Bronchial epithelial cell (primary cell): ENCODE measurements at regions not wholly inside any gene's neighbourhood (a gene's known extent, or its start where the extent isn't known, plus 50 kb on each side); places are given as distances from the start of the nearest gene placed in this dataset.

Experiments used
- DNase-seq: peaks from one replicate; pipeline ENCODE4 v3.0.0-alpha.2; 2010; ENCODE audit warnings: low read depth
- FAIRE-seq: peaks from 2 replicates; lab custom pipeline; 2011; peaks lifted over from hg19 to GRCh38; lab: Jason Lieb, UNC
- H3K27me3 ChIP-seq: 2 replicates; pipeline ENCODE4 v1.5.1; 2011; ENCODE audit warnings: low read length; ENCODE audit not compliant: control insufficient read depth, insufficient read depth
- H3K36me3 ChIP-seq: 2 replicates; pipeline ENCODE4 v1.5.1; 2011; ENCODE audit warnings: low read length; ENCODE audit not compliant: control insufficient read depth, insufficient read depth
- H3K4me3 ChIP-seq: 2 replicates; pipeline ENCODE4 v1.5.1; 2011; ENCODE audit warnings: mild to moderate bottlenecking, low read depth, low read length, control low read depth
- TF ChIP-seq, protein P1 (sequence below): IDR thresholded peaks from 2 replicates; pipeline ENCODE4 v1.5.1; 2011; ENCODE audit warnings: mild to moderate bottlenecking, moderate library complexity, low read length, control low read depth, inconsistent platforms; ENCODE audit not compliant: insufficient read depth, severe bottlenecking

DNA sequence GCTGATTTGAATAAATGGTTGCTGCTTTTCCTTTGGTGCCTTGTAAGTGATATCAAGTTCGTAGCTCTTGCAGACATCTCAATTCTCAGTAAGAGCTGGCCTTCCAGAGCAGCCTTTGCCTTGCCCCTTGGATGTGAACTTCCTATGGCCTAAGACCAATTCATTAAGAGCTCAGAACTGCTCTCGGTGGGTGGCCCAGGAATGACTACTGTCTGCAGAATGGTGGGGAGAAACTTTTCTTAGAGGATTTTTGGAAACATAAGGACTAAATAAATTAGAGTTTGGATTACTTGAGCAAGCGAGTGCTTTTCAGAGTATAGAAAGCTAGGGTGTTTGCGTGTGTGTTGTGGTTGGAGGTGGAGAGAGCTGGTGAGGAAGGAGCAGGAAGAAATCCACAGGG is 306.4 kb upstream of the TBX3 start:
- no peak for DNase-seq
- FAIRE-seq = no peak
- no peaks in the 10 kb centered on the region for H3K27me3 ChIP-seq
- no peak overlapping the region for H3K4me3 ChIP-seq
- H3K36me3 ChIP-seq = no peaks in the 10 kb centered on the region
- TF ChIP-seq, protein P1, sequence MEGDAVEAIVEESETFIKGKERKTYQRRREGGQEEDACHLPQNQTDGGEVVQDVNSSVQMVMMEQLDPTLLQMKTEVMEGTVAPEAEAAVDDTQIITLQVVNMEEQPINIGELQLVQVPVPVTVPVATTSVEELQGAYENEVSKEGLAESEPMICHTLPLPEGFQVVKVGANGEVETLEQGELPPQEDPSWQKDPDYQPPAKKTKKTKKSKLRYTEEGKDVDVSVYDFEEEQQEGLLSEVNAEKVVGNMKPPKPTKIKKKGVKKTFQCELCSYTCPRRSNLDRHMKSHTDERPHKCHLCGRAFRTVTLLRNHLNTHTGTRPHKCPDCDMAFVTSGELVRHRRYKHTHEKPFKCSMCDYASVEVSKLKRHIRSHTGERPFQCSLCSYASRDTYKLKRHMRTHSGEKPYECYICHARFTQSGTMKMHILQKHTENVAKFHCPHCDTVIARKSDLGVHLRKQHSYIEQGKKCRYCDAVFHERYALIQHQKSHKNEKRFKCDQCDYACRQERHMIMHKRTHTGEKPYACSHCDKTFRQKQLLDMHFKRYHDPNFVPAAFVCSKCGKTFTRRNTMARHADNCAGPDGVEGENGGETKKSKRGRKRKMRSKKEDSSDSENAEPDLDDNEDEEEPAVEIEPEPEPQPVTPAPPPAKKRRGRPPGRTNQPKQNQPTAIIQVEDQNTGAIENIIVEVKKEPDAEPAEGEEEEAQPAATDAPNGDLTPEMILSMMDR = no peak

DNA sequence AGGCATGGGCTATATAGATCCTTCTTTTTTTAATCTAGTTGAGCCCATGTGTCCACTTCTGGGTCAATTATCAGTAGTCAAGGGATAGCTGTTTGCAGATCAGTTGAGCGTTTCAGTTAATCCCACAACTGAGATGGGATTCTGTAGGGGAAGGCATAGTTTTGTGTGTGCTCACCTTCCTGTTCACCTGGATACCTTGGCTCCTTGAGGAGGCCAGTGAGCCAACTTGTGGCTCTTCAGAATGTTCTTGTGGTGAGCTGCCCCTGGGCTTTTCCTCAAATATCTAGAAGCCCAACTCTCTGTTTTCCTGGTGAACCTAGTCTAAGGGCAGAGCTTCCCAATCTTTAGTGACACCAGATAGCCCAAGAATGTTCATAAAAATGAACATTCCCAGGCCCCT is 302.9 kb upstream of the TBX3 start:
- FAIRE-seq = no peak
- no peaks in the 10 kb centered on the region for H3K36me3 ChIP-seq
- H3K4me3 ChIP-seq = no peak overlapping the region
- TF ChIP-seq, protein P1 = no peak
- H3K27me3 ChIP-seq = no peaks in the 10 kb centered on the region
- DNase-seq = no peak

DNA sequence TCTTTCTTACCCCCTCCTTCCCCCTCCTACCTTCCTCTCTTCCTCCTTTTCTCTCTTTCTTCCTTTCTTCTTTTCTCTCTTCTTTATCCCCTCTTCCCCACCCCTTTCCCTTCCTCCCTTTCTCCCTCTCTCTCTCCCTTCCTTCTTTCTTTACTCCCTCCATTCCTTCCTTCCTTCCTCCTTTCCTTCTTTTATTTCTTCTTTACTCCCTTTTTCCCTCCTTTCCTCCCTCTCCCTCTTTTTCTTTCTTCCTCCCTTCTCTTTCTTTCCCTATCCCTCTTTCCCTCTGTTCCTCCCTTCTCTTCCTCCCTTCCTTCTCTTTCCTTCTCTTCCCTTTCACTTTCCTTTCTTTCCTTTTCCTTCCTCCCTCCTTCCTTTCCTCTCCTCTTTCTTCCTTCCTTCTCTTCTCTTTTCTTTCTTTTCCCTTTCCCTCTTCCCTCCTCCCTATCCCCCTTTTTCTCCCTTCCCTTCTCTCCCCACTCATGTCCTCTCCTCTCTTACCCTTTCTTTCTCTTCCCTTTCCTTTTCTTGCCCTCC is 302.3 kb upstream of the TBX3 start:
- no peak overlapping the region for H3K4me3 ChIP-seq
- no peak for DNase-seq
- H3K36me3 ChIP-seq = no peaks in the 10 kb centered on the region
- H3K27me3 ChIP-seq = no peaks in the 10 kb centered on the region
- TF ChIP-seq, protein P1 = no peak
- FAIRE-seq = no peak

DNA sequence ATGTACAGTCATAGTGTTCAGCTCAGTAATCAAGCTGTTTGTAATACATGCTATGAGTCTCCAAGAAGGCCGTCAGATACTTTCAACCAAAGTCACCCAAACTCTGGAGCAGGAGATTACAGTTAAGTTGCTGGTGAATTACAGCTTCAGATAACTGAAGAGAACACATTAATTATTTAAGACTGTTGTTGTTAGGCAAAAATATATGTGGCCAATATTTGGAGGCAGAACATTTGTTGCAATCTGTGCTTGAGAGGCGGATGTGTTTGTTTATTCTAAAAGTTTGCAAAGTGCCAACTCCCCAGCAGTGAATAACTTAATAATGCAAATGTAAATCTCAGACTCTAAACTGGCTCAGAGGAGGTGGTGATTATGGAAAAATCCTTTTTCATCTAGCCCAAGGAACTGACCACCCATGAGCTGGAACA is 300.7 kb upstream of the TBX3 start:
- no peak for FAIRE-seq
- H3K4me3 ChIP-seq = no peak overlapping the region
- no peak for DNase-seq
- TF ChIP-seq, protein P1 = no peak
- no peaks in the 10 kb centered on the region for H3K27me3 ChIP-seq
- H3K36me3 ChIP-seq = no peaks in the 10 kb centered on the region

DNA sequence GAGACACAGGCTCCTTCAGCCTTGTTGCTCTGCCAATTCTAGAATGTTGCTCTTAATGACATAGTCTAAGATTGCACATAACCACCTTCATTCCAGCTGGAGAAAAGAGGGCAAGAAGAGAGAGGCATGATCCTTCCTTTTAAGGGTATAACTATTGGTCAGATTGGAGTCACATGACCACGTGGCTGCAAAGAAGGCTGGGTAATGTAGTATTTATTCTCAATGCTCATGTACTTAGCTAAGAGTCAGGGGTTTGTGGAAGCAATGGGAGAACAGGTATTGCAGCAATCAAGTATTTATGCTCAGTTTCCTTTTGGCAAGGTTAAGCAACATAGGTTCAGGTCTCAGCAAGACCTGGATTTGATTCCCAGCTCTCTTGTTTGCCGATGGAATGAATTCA is 298.8 kb upstream of the TBX3 start:
- no peaks in the 10 kb centered on the region for H3K36me3 ChIP-seq
- FAIRE-seq (no peak), DNase-seq (peak; percentile 7)
- TF ChIP-seq, protein P1 = no peak
- no peak overlapping the region for H3K4me3 ChIP-seq
- H3K27me3 ChIP-seq = no peaks in the 10 kb centered on the region

DNA sequence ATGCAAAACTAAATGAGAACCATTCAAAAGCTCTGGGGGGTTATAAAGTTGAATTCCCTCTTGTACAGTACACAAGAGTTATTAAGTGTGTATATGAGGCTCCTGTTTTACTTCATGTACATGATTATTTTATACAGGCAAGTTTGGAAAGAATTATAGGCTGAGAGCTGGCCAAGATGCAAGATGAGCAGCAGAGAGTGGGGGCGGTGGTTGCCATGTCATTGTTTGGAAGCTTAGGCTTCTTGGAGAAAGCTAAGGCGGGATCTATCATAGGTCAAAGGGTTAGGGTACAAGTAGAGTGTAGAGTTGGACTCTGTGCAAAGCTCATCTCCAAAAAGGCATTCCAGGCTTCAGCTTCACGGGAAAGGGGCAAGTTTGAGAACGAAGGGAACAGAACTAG is 297.1 kb upstream of the TBX3 start:
- FAIRE-seq (no peak), DNase-seq (no peak)
- no peak overlapping the region for H3K4me3 ChIP-seq
- TF ChIP-seq, protein P1 = no peak
- H3K36me3 ChIP-seq = no peaks in the 10 kb centered on the region
- no peaks in the 10 kb centered on the region for H3K27me3 ChIP-seq
